SU-DHL-6 (cell line): ENCODE measurements at regions not wholly inside any gene's neighbourhood (a gene's known extent, or its start where the extent isn't known, plus 50 kb on each side); places are given as distances from the start of the nearest gene placed in this dataset.

Experiments
- H2AFZ ChIP-seq: fragments of 200-600 bp; sonication (generic); 2 replicates; pipeline ENCODE4 v1.6.1; 2014; ENCODE audit warnings: low read depth, mild to moderate bottlenecking, moderate library complexity, mixed read lengths, antibody characterized with exemption, low read length; ENCODE audit not compliant: severe bottlenecking
- H3F3A ChIP-seq: fragments of 200-600 bp; shearing (Covaris generic); 2 replicates; pipeline ENCODE4 v1.6.0; 2016; ENCODE audit warnings: antibody characterized with exemption, mild to moderate bottlenecking; ENCODE audit not compliant: insufficient read depth
- H3K27ac ChIP-seq: fragments of 200-600 bp; sonication (generic); 2 replicates; pipeline ENCODE4 v1.5.1; 2016; ENCODE audit warnings: low read depth, mild to moderate bottlenecking, low read length, moderate library complexity, mixed read lengths
- H3K27me3 ChIP-seq: fragments of 200-600 bp; sonication (generic), shearing (Covaris generic); 2 replicates; pipeline ENCODE4 v1.6.0; 2014; ENCODE audit warnings: mild to moderate bottlenecking, low read length
- H3K36me3 ChIP-seq: fragments of 200-600 bp; sonication (generic); 2 replicates; pipeline ENCODE4 v1.6.1; 2014; ENCODE audit warnings: mild to moderate bottlenecking, low read length, mixed read lengths
- H3K4me2 ChIP-seq: fragments of 300-600, 200-600 bp; shearing (Covaris generic), sonication (generic); 2 replicates; pipeline ENCODE4 v1.6.0; 2014; ENCODE audit warnings: low read length, low read depth, mild to moderate bottlenecking; ENCODE audit not compliant: poor library complexity, severe bottlenecking
- H3K4me3 ChIP-seq: fragments of 200-600 bp; sonication (generic); 2 replicates; pipeline ENCODE4 v1.5.1; 2014; ENCODE audit warnings: antibody characterized with exemption, low read length, mild to moderate bottlenecking, mixed read lengths; ENCODE audit not compliant: insufficient read depth, poor library complexity, severe bottlenecking
- H3K79me2 ChIP-seq: fragments of 200-600 bp; sonication (generic); 2 replicates; pipeline ENCODE4 v1.6.1; 2014; ENCODE audit warnings: mild to moderate bottlenecking, low read length, moderate library complexity; ENCODE audit not compliant: insufficient read depth
- H3K9ac ChIP-seq: fragments of 200-600 bp; sonication (generic); 2 replicates; pipeline ENCODE4 v1.7.0; 2014; ENCODE audit warnings: mild to moderate bottlenecking, low read length
- H3K9me2 ChIP-seq: fragments of 200-600 bp; sonication (generic); replicated peaks from 2 replicates; pipeline ENCODE4 v1.6.1; 2014; ENCODE audit warnings: low read length; ENCODE audit not compliant: insufficient read depth
- H3K9me3 ChIP-seq: fragments of 200-600 bp; sonication (generic); 2 replicates; pipeline ENCODE4 v1.6.1; 2014; ENCODE audit warnings: low read length, mixed read lengths; ENCODE audit not compliant: insufficient read depth
- H4K20me1 ChIP-seq: fragments of 200-600 bp; sonication (generic); 2 replicates; pipeline ENCODE4 v1.6.1; 2014; ENCODE audit warnings: low read depth, mild to moderate bottlenecking, antibody characterized with exemption, low read length, moderate library complexity, mixed read lengths
- CTCF ChIP-seq: fragments of 200-600 bp; sonication (generic); IDR thresholded peaks from one replicate; pipeline ENCODE4 v1.5.1; 2017; ENCODE audit warnings: antibody characterized with exemption, mild to moderate bottlenecking, low read length, moderate library complexity; ENCODE audit not compliant: insufficient read depth, poor library complexity, severe bottlenecking
- EZH2phosphoT487 ChIP-seq: fragments of 200-600 bp; sonication (generic), shearing (Covaris generic); conservative IDR thresholded peaks from 2 replicates; pipeline ENCODE4 v1.6.1; 2018; ENCODE audit warnings: mild to moderate bottlenecking, antibody characterized with exemption, low read length, moderate library complexity, mixed read lengths

GRCh38 chr6:9056556-9056955 lies 621.2 kb upstream of the SLC35B3 start:
- 0 out of 2 replicates have a peak, but pooled peaks cover 6% of the 10 kb centered on the region for H3K9me2 ChIP-seq
- H3F3A ChIP-seq, result no peaks in the 10 kb centered on the region
- no peaks in the 10 kb centered on the region for H4K20me1 ChIP-seq
- no peaks in the 10 kb centered on the region for H3K9me3 ChIP-seq
- no peaks in the 10 kb centered on the region for H3K36me3 ChIP-seq
- no peak overlapping the region for H2AFZ ChIP-seq
- no peaks in the 10 kb centered on the region for H3K27me3 ChIP-seq
- no peak overlapping the region for H3K27ac ChIP-seq
- no peaks in the 10 kb centered on the region for H3K79me2 ChIP-seq
- no peak overlapping the region for H3K4me3 ChIP-seq
- H3K4me2 ChIP-seq, result no peak overlapping the region
- no peak overlapping the region for H3K9ac ChIP-seq
- TF ChIP-seq CTCF, result no peak
- TF ChIP-seq EZH2phosphoT487, result no peak

GRCh38 chr6:9044426-9044825 lies 609.1 kb upstream of the SLC35B3 start:
- Histone ChIP-seq H3K79me2 (no peaks in the 10 kb centered on the region), H4K20me1 (no peaks in the 10 kb centered on the region), H3K27me3 (no peaks in the 10 kb centered on the region), H3K9me2 (no peaks in the 10 kb centered on the region), H3K9me3 (no peaks in the 10 kb centered on the region), H3F3A (no peaks in the 10 kb centered on the region), H3K9ac (no peak overlapping the region), H2AFZ (no peak overlapping the region), H3K4me3 (no peak overlapping the region), H3K36me3 (no peaks in the 10 kb centered on the region), H3K4me2 (no peak overlapping the region), H3K27ac (no peak overlapping the region)
- TF ChIP-seq EZH2phosphoT487, result no peak

- Histone ChIP-seq H3K9me2 (0 out of 2 replicates have a peak, but pooled peaks cover 4% of the 10 kb centered on the region), H2AFZ (no peak overlapping the region), H3F3A (no peaks in the 10 kb centered on the region), H3K27me3 (no peaks in the 10 kb centered on the region), H3K79me2 (no peaks in the 10 kb centered on the region), H3K27ac (no peak overlapping the region), H3K4me3 (no peak overlapping the region), H3K9ac (no peak overlapping the region), H3K4me2 (no peak overlapping the region), H3K9me3 (no peaks in the 10 kb centered on the region), H4K20me1 (no peaks in the 10 kb centered on the region), H3K36me3 (no peaks in the 10 kb centered on the region)
- TF ChIP-seq EZH2phosphoT487, result no peak
- no peak for TF ChIP-seq CTCF
Observed at GRCh38 chr6:9040718-9041117, 605.4 kb upstream of the SLC35B3 start.

DNA sequence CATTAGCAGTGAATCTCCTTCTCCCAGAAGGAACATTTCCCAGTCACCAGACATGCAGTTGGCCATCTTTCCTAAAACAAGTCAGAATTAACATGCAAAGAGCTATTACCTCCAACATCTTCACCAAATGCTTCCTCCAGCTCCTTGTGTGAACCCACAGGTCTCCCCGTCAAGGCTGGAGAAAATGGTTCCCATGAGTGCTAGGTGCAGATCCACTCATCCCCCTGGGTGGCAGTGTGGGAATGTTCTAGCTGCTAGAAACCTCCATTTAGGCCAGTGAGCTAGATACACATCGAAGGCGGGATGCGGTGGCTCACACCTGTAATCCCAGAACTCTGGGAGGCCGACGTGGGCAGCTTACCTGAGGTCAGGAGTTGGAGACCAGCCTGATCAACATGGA lies 603.9 kb upstream of the SLC35B3 start:
- Histone ChIP-seq H4K20me1 (no peaks in the 10 kb centered on the region), H3K79me2 (no peaks in the 10 kb centered on the region), H3K9me2 (0 out of 2 replicates have a peak, but pooled peaks cover 4% of the 10 kb centered on the region), H3K9me3 (no peaks in the 10 kb centered on the region), H3K27ac (no peak overlapping the region), H3F3A (no peaks in the 10 kb centered on the region), H3K36me3 (no peaks in the 10 kb centered on the region), H3K9ac (no peak overlapping the region), H3K4me3 (no peak overlapping the region), H2AFZ (no peak overlapping the region), H3K4me2 (no peak overlapping the region), H3K27me3 (no peaks in the 10 kb centered on the region)
- no peak for TF ChIP-seq CTCF
- TF ChIP-seq EZH2phosphoT487, result no peak
